ENCODE measurements at regions not wholly inside any gene's neighbourhood (a gene's known extent, or its start where the extent isn't known, plus 50 kb on each side); places are given as distances from the start of the nearest gene placed in this dataset.

GRCh38 chr18:68520406-68521075 is 194.4 kb downstream of the TMX3 start:
- TF ChIP-seq, protein P1, sequence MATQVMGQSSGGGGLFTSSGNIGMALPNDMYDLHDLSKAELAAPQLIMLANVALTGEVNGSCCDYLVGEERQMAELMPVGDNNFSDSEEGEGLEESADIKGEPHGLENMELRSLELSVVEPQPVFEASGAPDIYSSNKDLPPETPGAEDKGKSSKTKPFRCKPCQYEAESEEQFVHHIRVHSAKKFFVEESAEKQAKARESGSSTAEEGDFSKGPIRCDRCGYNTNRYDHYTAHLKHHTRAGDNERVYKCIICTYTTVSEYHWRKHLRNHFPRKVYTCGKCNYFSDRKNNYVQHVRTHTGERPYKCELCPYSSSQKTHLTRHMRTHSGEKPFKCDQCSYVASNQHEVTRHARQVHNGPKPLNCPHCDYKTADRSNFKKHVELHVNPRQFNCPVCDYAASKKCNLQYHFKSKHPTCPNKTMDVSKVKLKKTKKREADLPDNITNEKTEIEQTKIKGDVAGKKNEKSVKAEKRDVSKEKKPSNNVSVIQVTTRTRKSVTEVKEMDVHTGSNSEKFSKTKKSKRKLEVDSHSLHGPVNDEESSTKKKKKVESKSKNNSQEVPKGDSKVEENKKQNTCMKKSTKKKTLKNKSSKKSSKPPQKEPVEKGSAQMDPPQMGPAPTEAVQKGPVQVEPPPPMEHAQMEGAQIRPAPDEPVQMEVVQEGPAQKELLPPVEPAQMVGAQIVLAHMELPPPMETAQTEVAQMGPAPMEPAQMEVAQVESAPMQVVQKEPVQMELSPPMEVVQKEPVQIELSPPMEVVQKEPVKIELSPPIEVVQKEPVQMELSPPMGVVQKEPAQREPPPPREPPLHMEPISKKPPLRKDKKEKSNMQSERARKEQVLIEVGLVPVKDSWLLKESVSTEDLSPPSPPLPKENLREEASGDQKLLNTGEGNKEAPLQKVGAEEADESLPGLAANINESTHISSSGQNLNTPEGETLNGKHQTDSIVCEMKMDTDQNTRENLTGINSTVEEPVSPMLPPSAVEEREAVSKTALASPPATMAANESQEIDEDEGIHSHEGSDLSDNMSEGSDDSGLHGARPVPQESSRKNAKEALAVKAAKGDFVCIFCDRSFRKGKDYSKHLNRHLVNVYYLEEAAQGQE (IDR thresholded peaks at IDR 0.05; ENCODE audit: insufficient read depth in 1 of 2, low read depth in 2 of 2, low read length in 1 of 2) = no peak
- TF ChIP-seq CTCF (IDR thresholded peaks at IDR 0.05) = no peak
- no peak for TF ChIP-seq POLR2AphosphoS5 (IDR thresholded peaks at IDR 0.05; ENCODE audit: low read depth, low read length)
